A549 (cell line): ENCODE measurements at regions not wholly inside any gene's neighbourhood (a gene's known extent, or its start where the extent isn't known, plus 50 kb on each side); places are given as distances from the start of the nearest gene placed in this dataset.

Source experiments
- BHLHE40 ChIP-seq: IDR thresholded peaks from 2 replicates; pipeline ENCODE4 v1.6.1; 2012; ENCODE audit warnings: low read depth, low read length, inconsistent platforms
- CTCF ChIP-seq: fragments of >200 bp; sonication (Bioruptor Twin); formaldehyde crosslinking; IDR thresholded peaks from 3 replicates; pipeline ENCODE4 v1.5.1; 2016
- EHMT2 ChIP-seq: fragments of 200-600 bp; sonication (generic); IDR thresholded peaks from 2 replicates; pipeline ENCODE4 v1.6.1; 2016; ENCODE audit warnings: antibody characterized with exemption, low read depth, mild to moderate bottlenecking, moderate library complexity
- EP300 ChIP-seq, 2 experiments: fragments of >200 bp; sonication (Bioruptor Twin); formaldehyde crosslinking; IDR thresholded peaks; 2 replicates in 1 of 2; 3 replicates in 1 of 2; pipeline ENCODE4 v1.6.1; 2016 to 2017
- POLR2A ChIP-seq: IDR thresholded peaks from 2 replicates; pipeline ENCODE4 v1.6.1; 2012; ENCODE audit warnings: mild to moderate bottlenecking, low read length
- RAD21 ChIP-seq, 2 experiments: fragments of >200 bp in 1 of 2; sonication (Bioruptor Twin) in 1 of 2; formaldehyde crosslinking in 1 of 2; IDR thresholded peaks in 1 of 2; conservative IDR thresholded peaks in 1 of 2; 2 replicates in 1 of 2; 3 replicates in 1 of 2; pipeline ENCODE4 v1.6.1; 2012 to 2018; ENCODE audit warnings: inconsistent platforms in 1 of 2
- TP53 ChIP-seq: fragments of 250-450 bp; sonication (Bioruptor Pico); IDR thresholded peaks from 2 replicates; pipeline ENCODE4 v1.5.0; 2021; ENCODE audit warnings: mild to moderate bottlenecking, moderate library complexity
- TF ChIP-seq, protein P1 (sequence below): IDR thresholded peaks from 2 replicates; pipeline ENCODE4 v1.6.1; 2012

GRCh38 chr3:168266335-168266734 lies 170.6 kb upstream of the GOLIM4 start:
- TF ChIP-seq CTCF (no peak), EP300 (IDR thresholded peaks at IDR 0.05) (no peak), POLR2A (no peak), EHMT2 (no peak), TP53 (CRISPR knock-in tag) (no peak), BHLHE40 (no peak), RAD21 (conservative IDR thresholded peaks at IDR 0.05 in 1 of 2, IDR thresholded peaks at IDR 0.05 in 1 of 2) (no peak)
- TF ChIP-seq, protein P1, sequence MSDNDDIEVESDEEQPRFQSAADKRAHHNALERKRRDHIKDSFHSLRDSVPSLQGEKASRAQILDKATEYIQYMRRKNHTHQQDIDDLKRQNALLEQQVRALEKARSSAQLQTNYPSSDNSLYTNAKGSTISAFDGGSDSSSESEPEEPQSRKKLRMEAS: no peak
